Esophagus (tissue), 2 donors: ENCODE measurements at regions not wholly inside any gene's neighbourhood (a gene's known extent, or its start where the extent isn't known, plus 50 kb on each side); places are given as distances from the start of the nearest gene placed in this dataset.

Experiments used
- H3K27ac ChIP-seq, 2 donors: one replicate each; pipeline ENCODE4 v1.5.1; 2013; ENCODE audit warnings: low read depth in 2 of 2, mild to moderate bottlenecking in 2 of 2, inconsistent platforms in 1 of 2, low read length in 1 of 2, moderate library complexity in 1 of 2
- H3K27me3 ChIP-seq, 2 donors: one replicate each; pipeline ENCODE4 v1.6.1; 2013; ENCODE audit warnings: low read length in 2 of 2, control low read depth in 1 of 2, mild to moderate bottlenecking in 1 of 2; ENCODE audit not compliant: insufficient read depth in 2 of 2, control insufficient read depth in 1 of 2
- H3K36me3 ChIP-seq, 2 donors: one replicate each; pipeline ENCODE4 v1.6.1; 2013; ENCODE audit warnings: low read length in 1 of 2; ENCODE audit not compliant: control insufficient read depth in 2 of 2, insufficient read depth in 2 of 2
- H3K4me1 ChIP-seq, 2 donors: one replicate each; pipeline ENCODE4 v1.6.1; 2013; ENCODE audit warnings: low read length in 1 of 2; ENCODE audit not compliant: control insufficient read depth in 2 of 2, insufficient read depth in 2 of 2
- H3K4me3 ChIP-seq, 2 donors: one replicate each; pipeline ENCODE4 v1.5.1; 2013; ENCODE audit warnings: low read length in 2 of 2, mild to moderate bottlenecking in 2 of 2, low read depth in 1 of 2, moderate library complexity in 1 of 2
- H3K9me3 ChIP-seq, 2 donors: one replicate each; pipeline ENCODE4 v1.6.1; 2013; ENCODE audit warnings: mild to moderate bottlenecking in 2 of 2, low read depth in 1 of 2, low read length in 1 of 2, moderate library complexity in 1 of 2; ENCODE audit not compliant: control insufficient read depth in 2 of 2, insufficient read depth in 1 of 2
- WGBS, 2 donors: extraction: QIAGEN DNeasy Blood & Tissue Kit; methylation state at CpG; one replicate each; pipeline ENCODE4 v1.1.7; 2013; 5-methylcytosine and 5-hydroxymethylcytosine counted together
- donor health status: healthy with polysubstance abuse.
- donor health status: Bipolar disorder and iron deficiency.

- no peaks in the 10 kb centered on the region for H3K9me3 ChIP-seq
- H3K4me1 ChIP-seq = no peaks in the 10 kb centered on the region
- no peaks in the 10 kb centered on the region for H3K36me3 ChIP-seq
- no peak overlapping the region for H3K4me3 ChIP-seq
- no peak overlapping the region for H3K27ac ChIP-seq
- no peaks in the 10 kb centered on the region for H3K27me3 ChIP-seq
Measured at GRCh38 chr9:79452265-79452664, 119.5 kb upstream of the TLE4 start.

- H3K27me3 ChIP-seq = no peaks in the 10 kb centered on the region
Measured at GRCh38 chr9:79461712-79462111, 110.1 kb upstream of the TLE4 start.

GRCh38 chr9:79465156-79465555, 106.6 kb upstream of the TLE4 start:
- H3K36me3 ChIP-seq = no peaks in the 10 kb centered on the region
- H3K9me3 ChIP-seq = no peaks in the 10 kb centered on the region
- no peak overlapping the region for H3K27ac ChIP-seq
- H3K4me1 ChIP-seq = no peaks in the 10 kb centered on the region
- no peak overlapping the region for H3K4me3 ChIP-seq
- no peaks in the 10 kb centered on the region for H3K27me3 ChIP-seq

More at GRCh38 chr9:79461712-79462111, 110.1 kb upstream of the TLE4 start:
- 46 to 53% methylated on average over 3 of the region's 3 CpGs for whole genome bisulfite sequencing, 2 donors
- no peaks in the 10 kb centered on the region for H3K9me3 ChIP-seq
- no peaks in the 10 kb centered on the region for H3K4me1 ChIP-seq
- H3K36me3 ChIP-seq = no peaks in the 10 kb centered on the region
- no peak overlapping the region for H3K27ac ChIP-seq
- no peak overlapping the region for H3K4me3 ChIP-seq

- Histone ChIP-seq H3K27ac (no peak overlapping the region), H3K36me3 (no peaks in the 10 kb centered on the region), H3K4me3 (no peak overlapping the region), H3K9me3 (no peaks in the 10 kb centered on the region), H3K4me1 (no peaks in the 10 kb centered on the region), H3K27me3 (no peaks in the 10 kb centered on the region)
- 68 to 73% methylated on average over 2 of the region's 2 CpGs for WGBS, 2 donors
Measured at GRCh38 chr9:79469164-79469563, 102.6 kb upstream of the TLE4 start.

- no peak overlapping the region for H3K4me3 ChIP-seq
- no peaks in the 10 kb centered on the region for H3K27me3 ChIP-seq
- 65 to 72% methylated on average over 2 of the region's 2 CpGs for WGBS, 2 donors
Measured at GRCh38 chr9:79470954-79471353, 100.8 kb upstream of the TLE4 start.

GRCh38 chr9:79471580-79472543, 99.9 kb upstream of the TLE4 start:
- H3K27me3 ChIP-seq = no peaks in the 10 kb centered on the region

More at GRCh38 chr9:79470954-79471353, 100.8 kb upstream of the TLE4 start:
- H3K36me3 ChIP-seq = no peaks in the 10 kb centered on the region
- no peak overlapping the region for H3K27ac ChIP-seq
- no peaks in the 10 kb centered on the region for H3K9me3 ChIP-seq
- no peaks in the 10 kb centered on the region for H3K4me1 ChIP-seq

GRCh38 chr9:79473704-79474103, 98.1 kb upstream of the TLE4 start:
- no peak overlapping the region for H3K27ac ChIP-seq
- H3K9me3 ChIP-seq = no peaks in the 10 kb centered on the region
- H3K27me3 ChIP-seq = no peaks in the 10 kb centered on the region
- no peaks in the 10 kb centered on the region for H3K4me1 ChIP-seq
- WGBS, 2 donors = 5 to 72% methylated on average over 1 of the region's 1 CpG
- no peak overlapping the region for H3K4me3 ChIP-seq
- H3K36me3 ChIP-seq = no peaks in the 10 kb centered on the region

More at GRCh38 chr9:79471580-79472543, 99.9 kb upstream of the TLE4 start:
- WGBS, 2 donors = 78 to 88% methylated on average over 2 of the region's 2 CpGs
- H3K27ac ChIP-seq = no peak overlapping the region
- no peaks in the 10 kb centered on the region for H3K4me1 ChIP-seq
- no peak overlapping the region for H3K4me3 ChIP-seq
- H3K9me3 ChIP-seq = no peaks in the 10 kb centered on the region
- no peaks in the 10 kb centered on the region for H3K36me3 ChIP-seq

- 86 to 88% methylated on average over 3 of the region's 3 CpGs for WGBS, 2 donors
- Histone ChIP-seq H3K4me1 (no peaks in the 10 kb centered on the region), H3K36me3 (no peaks in the 10 kb centered on the region), H3K4me3 (no peak overlapping the region), H3K27ac (peak overlapping the region; percentile 71 to 89), H3K9me3 (no peaks in the 10 kb centered on the region), H3K27me3 (no peaks in the 10 kb centered on the region)
Measured at GRCh38 chr9:79477241-79477840, 94.4 kb upstream of the TLE4 start.

GRCh38 chr9:79477955-79478771, 93.6 kb upstream of the TLE4 start:
- WGBS, 2 donors = 39 to 43% methylated on average over 5 of the region's 5 CpGs
- no peaks in the 10 kb centered on the region for H3K27me3 ChIP-seq

More at GRCh38 chr9:79477955-79478771, 93.6 kb upstream of the TLE4 start:
- Histone ChIP-seq H3K4me1 (no peaks in the 10 kb centered on the region), H3K27ac (peak overlapping the region; percentile 71 to 89), H3K4me3 (no peak overlapping the region), H3K9me3 (no peaks in the 10 kb centered on the region), H3K36me3 (no peaks in the 10 kb centered on the region)
